Spleen (tissue), 11 donors: ENCODE measurements at regions not wholly inside any gene's neighbourhood (a gene's known extent, or its start where the extent isn't known, plus 50 kb on each side); places are given as distances from the start of the nearest gene placed in this dataset.
"Not testable (repeated sequence)": the region's sequence is repeated elsewhere in the genome, so short reads cannot be mapped to it uniquely, and the experiment has no call there.

Experiments
- DNase-seq: peaks from one replicate; pipeline ENCODE4 v3.0.0-alpha.2; 2020
- H3K27ac ChIP-seq, 8 donors: fragments of 200-600 bp; sonication (generic) in 7 of 8; 1 replicate in 4 of 8; 2 replicates in 4 of 8; pipeline versions ENCODE4 v1.5.0 to v1.8.0; 2016 to 2021; ENCODE audit warnings: inconsistent platforms in 4 of 8, mild to moderate bottlenecking in 4 of 8, moderate library complexity in 1 of 8
- H3K27me3 ChIP-seq, 7 donors: fragments of 200-600 bp; sonication (generic) in 6 of 7; replicated peaks in 1 of 7; 1 replicate in 4 of 7; 2 replicates in 3 of 7; pipeline versions ENCODE4 v1.5.0 to v1.8.0; 2016 to 2021; ENCODE audit warnings: inconsistent platforms in 3 of 7, mild to moderate bottlenecking in 1 of 7
- H3K36me3 ChIP-seq, 6 donors: fragments of 200-600 bp; sonication (generic) in 5 of 6; 1 replicate in 4 of 6; 2 replicates in 2 of 6; pipeline versions ENCODE4 v1.5.0 to v1.8.0; 2016 to 2021; ENCODE audit warnings: inconsistent platforms in 2 of 6
- H3K4me1 ChIP-seq, 6 donors: fragments of 200-600 bp; sonication (generic) in 5 of 6; 1 replicate in 3 of 6; 2 replicates in 3 of 6; pipeline versions ENCODE4 v1.5.0 to v1.8.0; 2016 to 2021; ENCODE audit warnings: inconsistent platforms in 3 of 6
- H3K4me3 ChIP-seq, 8 donors: fragments of 200-600 bp; sonication (generic) in 7 of 8; 1 replicate in 4 of 8; 2 replicates in 4 of 8; pipeline versions ENCODE4 v1.5.0 to v1.8.0; 2016 to 2021; ENCODE audit warnings: inconsistent platforms in 4 of 8, mild to moderate bottlenecking in 4 of 8, moderate library complexity in 2 of 8
- H3K9me3 ChIP-seq, 8 donors: fragments of 200-600 bp; sonication (generic) in 7 of 8; 1 replicate in 4 of 8; 2 replicates in 4 of 8; pipeline versions ENCODE4 v1.5.0 to v1.8.0; 2016 to 2021; ENCODE audit warnings: inconsistent platforms in 4 of 8
- POLR2A ChIP-seq, 3 donors: fragments of 450-650 bp; IDR thresholded peaks; one replicate each; pipeline ENCODE4 v1.5.1; 2017; ENCODE audit warnings: antibody characterized with exemption in 3 of 3, mild to moderate bottlenecking in 1 of 3
- POLR2AphosphoS5 ChIP-seq, 3 donors: sonication (generic); formaldehyde crosslinking; IDR thresholded peaks; one replicate each; pipeline ENCODE4 v1.5.1; 2017; ENCODE audit warnings: antibody characterized with exemption in 3 of 3
- WGBS, 5 donors: extraction: QIAGEN DNeasy Blood & Tissue Kit in 3 of 5; methylation state at CpG; one replicate each; pipeline versions ENCODE4 v1.1.5 to v1.1.7; 2013 to 2018; 5-methylcytosine and 5-hydroxymethylcytosine counted together
- intact Hi-C: fragments of 100-400 bp; cut with DNase I; formaldehyde crosslinking; loops from one replicate; pipeline ENCODE4 v1.15.0; 2023; ENCODE audit warnings: low total_unique reads
- TF ChIP-seq, protein P1 (sequence below), 11 experiments: fragments of 200-600 bp in 7 of 11; fragments of 450-650 bp in 4 of 11; sonication (generic) in 4 of 11; IDR thresholded peaks in 8 of 11; conservative IDR thresholded peaks in 3 of 11; 1 replicate in 7 of 11; 2 replicates in 4 of 11; pipeline versions ENCODE4 v1.4.0 to v1.8.0; 2016 to 2021; ENCODE audit warnings: antibody characterized with exemption in 11 of 11, inconsistent platforms in 4 of 11, mild to moderate bottlenecking in 1 of 11
- donor health status: healthy with polysubstance abuse.
- donor health status: DM: no; HTN: no; CAD: no; lungs with moderate emphysema.
- donor health status: DM: no; HTN: no; CAD: no.
- donor health status: Bipolar disorder and iron deficiency.
- donor health status: healthy.
- donor health status: DM: no; HTN: no; CAD: no.
- donor health status: DM: yes; HTN: yes; CAD: no.

DNA sequence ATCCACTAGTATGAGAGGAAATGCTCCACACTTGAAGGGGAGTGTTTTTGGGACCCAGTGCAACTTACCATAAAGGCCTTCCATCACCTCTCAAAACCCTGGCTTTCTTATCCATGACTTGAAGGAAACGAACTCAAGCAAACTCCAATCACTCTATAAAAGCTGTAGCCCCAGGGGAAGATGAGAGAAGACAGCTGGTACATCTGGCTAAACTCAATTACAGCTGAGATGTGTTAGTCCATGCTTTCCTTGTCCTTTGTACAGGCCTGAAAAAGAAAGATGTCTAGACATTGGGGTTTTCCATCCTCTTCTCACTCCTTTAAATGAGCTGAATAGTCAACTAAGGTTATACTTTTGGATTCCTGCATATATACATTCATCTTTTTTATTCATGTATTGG is 89.5 kb upstream of the ANKRD30A start:
- WGBS, 5 donors, result 11 to 37% (median 25%) methylated on average over 1 of the region's 1 CpG
- intact Hi-C loops, result no loop called here
- H3K4me3 ChIP-seq, result no peak overlapping the region
- peaks cover 0 to 21% (median 6%) of the 10 kb centered on the region in 8 donors for H3K9me3 ChIP-seq
- no peaks in the 10 kb centered on the region for H3K27me3 ChIP-seq
- DNase-seq, result no peak
- no peak overlapping the region for H3K27ac ChIP-seq
- no peaks in the 10 kb centered on the region for H3K36me3 ChIP-seq
- no peaks in the 10 kb centered on the region for H3K4me1 ChIP-seq
- TF ChIP-seq POLR2A (IDR thresholded peaks at IDR 0.05) (no peak), POLR2AphosphoS5 (IDR thresholded peaks at IDR 0.05) (no peak)
- TF ChIP-seq, protein P1, sequence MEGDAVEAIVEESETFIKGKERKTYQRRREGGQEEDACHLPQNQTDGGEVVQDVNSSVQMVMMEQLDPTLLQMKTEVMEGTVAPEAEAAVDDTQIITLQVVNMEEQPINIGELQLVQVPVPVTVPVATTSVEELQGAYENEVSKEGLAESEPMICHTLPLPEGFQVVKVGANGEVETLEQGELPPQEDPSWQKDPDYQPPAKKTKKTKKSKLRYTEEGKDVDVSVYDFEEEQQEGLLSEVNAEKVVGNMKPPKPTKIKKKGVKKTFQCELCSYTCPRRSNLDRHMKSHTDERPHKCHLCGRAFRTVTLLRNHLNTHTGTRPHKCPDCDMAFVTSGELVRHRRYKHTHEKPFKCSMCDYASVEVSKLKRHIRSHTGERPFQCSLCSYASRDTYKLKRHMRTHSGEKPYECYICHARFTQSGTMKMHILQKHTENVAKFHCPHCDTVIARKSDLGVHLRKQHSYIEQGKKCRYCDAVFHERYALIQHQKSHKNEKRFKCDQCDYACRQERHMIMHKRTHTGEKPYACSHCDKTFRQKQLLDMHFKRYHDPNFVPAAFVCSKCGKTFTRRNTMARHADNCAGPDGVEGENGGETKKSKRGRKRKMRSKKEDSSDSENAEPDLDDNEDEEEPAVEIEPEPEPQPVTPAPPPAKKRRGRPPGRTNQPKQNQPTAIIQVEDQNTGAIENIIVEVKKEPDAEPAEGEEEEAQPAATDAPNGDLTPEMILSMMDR (IDR thresholded peaks at IDR 0.05 in 8 of 11, conservative IDR thresholded peaks at IDR 0.05 in 3 of 11), result no peak

DNA sequence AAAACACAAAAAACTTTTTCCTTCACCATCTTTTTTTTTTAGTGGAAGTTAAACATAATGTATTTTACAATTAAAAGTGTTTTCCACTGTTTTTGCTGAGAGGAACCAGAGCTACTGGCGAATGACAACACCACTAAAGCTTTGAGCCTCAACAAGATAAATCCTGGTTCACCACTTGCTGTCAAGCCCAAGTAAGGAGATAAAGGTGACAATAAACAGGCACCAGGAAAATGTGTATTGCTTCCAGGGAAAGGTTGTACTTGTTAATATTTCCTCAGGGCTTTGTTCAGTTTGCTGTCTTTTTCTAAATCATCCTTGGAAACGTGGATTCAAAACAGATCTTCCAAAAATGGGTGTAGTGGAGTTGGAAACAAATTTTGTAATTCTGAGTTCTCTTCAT is 109.9 kb upstream of the ANKRD30A start:
- Histone ChIP-seq H3K27ac (no peak overlapping the region), H3K4me1 (no peaks in the 10 kb centered on the region), H3K9me3 (peaks cover 0 to 4% (median 0%) of the 10 kb centered on the region in 8 donors), H3K36me3 (no peaks in the 10 kb centered on the region), H3K4me3 (no peak overlapping the region), H3K27me3 (no peaks in the 10 kb centered on the region)
- intact Hi-C loops, result no loop called here
- DNase-seq, result no peak
- 39 to 46% (median 42%) methylated on average over 2 of the region's 2 CpGs for WGBS, 5 donors
- TF ChIP-seq, protein P1 (IDR thresholded peaks at IDR 0.05 in 8 of 11, conservative IDR thresholded peaks at IDR 0.05 in 3 of 11), result no peak
- no peak for TF ChIP-seq POLR2A (IDR thresholded peaks at IDR 0.05)
- no peak for TF ChIP-seq POLR2AphosphoS5 (IDR thresholded peaks at IDR 0.05)

DNA sequence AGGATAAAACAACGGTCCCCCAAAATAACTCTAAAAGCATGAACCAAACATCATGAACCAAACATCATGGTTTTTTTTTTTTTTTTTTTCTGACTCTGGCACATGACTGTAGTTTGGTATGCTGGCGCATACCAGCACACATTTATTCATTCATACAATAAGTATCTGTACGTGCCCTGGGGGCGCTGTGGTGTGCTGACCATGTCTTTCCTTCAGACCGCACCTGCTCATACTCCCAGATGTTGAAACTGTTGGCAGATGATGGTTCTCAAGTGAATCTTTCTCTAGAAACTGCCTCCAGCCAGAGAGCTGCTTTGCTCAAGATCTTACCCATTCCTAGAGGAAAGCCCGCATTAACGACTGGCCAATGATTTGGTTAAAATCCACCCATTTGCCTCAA is 114.7 kb upstream of the ANKRD30A start:
- H3K4me3 ChIP-seq, result no peak overlapping the region
- no peak for TF ChIP-seq POLR2A (IDR thresholded peaks at IDR 0.05)
- TF ChIP-seq, protein P1 (IDR thresholded peaks at IDR 0.05 in 8 of 11, conservative IDR thresholded peaks at IDR 0.05 in 3 of 11), result no peak
- no peak for TF ChIP-seq POLR2AphosphoS5 (IDR thresholded peaks at IDR 0.05)
- H3K27me3 ChIP-seq, result no peaks in the 10 kb centered on the region
- WGBS, 5 donors, result 72 to 89% (median 76%) methylated on average over 7 of the region's 7 CpGs
- no peak for DNase-seq
- no peaks in the 10 kb centered on the region for H3K36me3 ChIP-seq
- intact Hi-C loops, result no loop called here
- no peak overlapping the region for H3K27ac ChIP-seq
- H3K4me1 ChIP-seq, result no peaks in the 10 kb centered on the region
- H3K9me3 ChIP-seq, result no peaks in the 10 kb centered on the region

DNA sequence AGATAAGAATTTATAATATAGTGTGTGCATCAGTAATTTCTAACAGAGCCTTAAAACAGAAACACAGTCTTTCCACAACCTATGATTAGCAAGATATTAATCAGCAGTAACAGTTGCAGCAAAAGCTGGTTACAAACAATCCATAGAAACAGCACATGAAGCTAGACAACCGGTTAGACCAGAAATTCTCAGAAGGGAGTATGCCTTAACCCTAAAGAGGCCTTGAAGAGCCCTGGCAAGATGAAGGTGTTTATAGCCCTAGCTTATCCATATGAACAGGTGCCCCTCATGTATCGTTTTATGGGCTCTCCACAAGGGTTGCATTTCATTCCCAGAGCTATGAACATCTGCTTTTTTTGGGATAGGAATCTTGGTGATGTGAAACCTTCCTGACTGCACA is 117.1 kb upstream of the ANKRD30A start:
- DNase-seq, H3K4me3 ChIP-seq, H3K27me3 ChIP-seq, H3K27ac ChIP-seq, intact Hi-C loops, H3K4me1 ChIP-seq, H3K9me3 ChIP-seq, H3K36me3 ChIP-seq: not testable (repeated sequence)
- WGBS, 5 donors, result 39 to 66% (median 61%) methylated on average over 2 of the region's 2 CpGs

DNA sequence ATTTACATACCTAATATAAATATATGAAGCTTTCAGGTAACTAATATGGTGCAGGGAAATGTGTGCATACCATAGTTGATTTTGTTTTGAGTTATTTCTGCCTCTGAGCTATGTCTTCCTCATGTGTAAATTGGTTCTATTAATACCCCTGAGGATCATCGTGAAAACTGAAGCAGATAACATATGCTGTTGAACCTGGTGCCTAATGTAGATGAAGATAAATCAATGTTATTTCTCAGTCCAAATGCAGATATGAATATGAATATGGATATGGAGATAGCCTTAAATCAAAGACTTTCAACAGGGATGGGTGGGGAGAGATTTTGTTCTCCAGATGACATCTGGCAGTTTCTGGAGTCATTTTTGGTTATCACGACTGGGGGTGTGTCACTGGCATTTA is 122.3 kb upstream of the ANKRD30A start:
- intact Hi-C loops, result no loop called here
- DNase-seq, result no peak
- Histone ChIP-seq H3K4me3 (no peak overlapping the region), H3K27me3 (no peaks in the 10 kb centered on the region), H3K4me1 (no peaks in the 10 kb centered on the region), H3K27ac (no peak overlapping the region), H3K36me3 (no peaks in the 10 kb centered on the region), H3K9me3 (peaks cover 0 to 13% (median 0%) of the 10 kb centered on the region in 8 donors)
- 73 to 86% (median 75%) methylated on average over 2 of the region's 2 CpGs for WGBS, 5 donors
- TF ChIP-seq, protein P1 (IDR thresholded peaks at IDR 0.05 in 8 of 11, conservative IDR thresholded peaks at IDR 0.05 in 3 of 11), result no peak
- TF ChIP-seq POLR2A (IDR thresholded peaks at IDR 0.05) (no peak), POLR2AphosphoS5 (IDR thresholded peaks at IDR 0.05) (no peak)

DNA sequence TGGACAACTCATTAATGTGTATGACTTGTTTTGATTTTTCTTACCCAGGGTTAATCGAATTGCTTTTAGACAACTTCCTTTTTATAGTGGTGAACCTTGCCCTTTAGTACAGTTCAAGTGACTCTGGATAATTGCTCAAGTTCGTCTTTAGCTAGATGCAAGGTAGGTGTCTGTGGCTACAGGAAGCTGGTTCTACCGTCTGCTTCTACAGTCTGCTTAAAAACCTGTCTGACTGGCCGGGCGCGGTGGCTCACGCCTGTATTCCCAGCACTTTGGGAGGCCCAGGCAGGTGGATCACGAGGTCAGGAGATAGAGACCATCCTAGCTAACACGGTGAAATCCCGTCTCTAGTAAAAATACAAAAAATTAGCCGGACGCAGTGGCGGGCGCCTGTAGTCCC is 129.6 kb upstream of the ANKRD30A start:
- H3K27me3 ChIP-seq, intact Hi-C loops, H3K4me3 ChIP-seq, DNase-seq, H3K36me3 ChIP-seq, H3K4me1 ChIP-seq, H3K27ac ChIP-seq: not testable (repeated sequence)
- WGBS, 5 donors, result 82 to 91% (median 87%) methylated on average over 14 of the region's 14 CpGs
- H3K9me3 ChIP-seq, result peaks cover 0 to 27% (median 3%) of the 10 kb centered on the region in 8 donors
